ENCODE measurements at regions not wholly inside any gene's neighbourhood (a gene's known extent, or its start where the extent isn't known, plus 50 kb on each side); places are given as distances from the start of the nearest gene placed in this dataset.

- no peak for DNase-seq
These were observed 114.2 kb upstream of the PTPN1 start for GRCh38 chr20:50395914-50396488.

- DNase-seq: no peak
These were observed 113.6 kb upstream of the PTPN1 start for GRCh38 chr20:50396623-50397022.

- no peak for DNase-seq
These were observed 113.1 kb upstream of the PTPN1 start for GRCh38 chr20:50397058-50397457.

- DNase-seq: no peak
These were observed 112.1 kb upstream of the PTPN1 start for GRCh38 chr20:50398064-50398463.

GRCh38 chr20:50398471-50398820, 111.7 kb upstream of the PTPN1 start:
- DNase-seq: no peak

GRCh38 chr20:50398821-50399554, 111.2 kb upstream of the PTPN1 start:
- no peak for DNase-seq

- no peak for DNase-seq
These were observed 110.6 kb upstream of the PTPN1 start for GRCh38 chr20:50399555-50399916.

GRCh38 chr20:50399917-50400704, 110.1 kb upstream of the PTPN1 start:
- DNase-seq: no peak

- no peak for DNase-seq
These were observed 109.2 kb upstream of the PTPN1 start for GRCh38 chr20:50400705-50401586.

- DNase-seq: no peak
These were observed 108.4 kb upstream of the PTPN1 start for GRCh38 chr20:50401587-50402418.

GRCh38 chr20:50403565-50404418, 106.4 kb upstream of the PTPN1 start:
- no peak for DNase-seq

- DNase-seq: no peak
These were observed 105.6 kb upstream of the PTPN1 start for GRCh38 chr20:50404419-50405234.

GRCh38 chr20:50405235-50405914, 104.8 kb upstream of the PTPN1 start:
- no peak for DNase-seq

GRCh38 chr20:50405915-50406609, 104.1 kb upstream of the PTPN1 start:
- no peak for DNase-seq

- DNase-seq: no peak
These were observed 103.5 kb upstream of the PTPN1 start for GRCh38 chr20:50406610-50407136.

- no peak for DNase-seq
These were observed 101.4 kb upstream of the PTPN1 start for GRCh38 chr20:50408526-50409364.

GRCh38 chr20:50409495-50409894, 100.7 kb upstream of the PTPN1 start:
- no peak for DNase-seq

GRCh38 chr20:50410343-50410742, 99.8 kb upstream of the PTPN1 start:
- no peak for DNase-seq
